Neural cell (in vitro differentiated cells): ENCODE measurements at regions not wholly inside any gene's neighbourhood (a gene's known extent, or its start where the extent isn't known, plus 50 kb on each side); places are given as distances from the start of the nearest gene placed in this dataset.

Source experiments
- H2AFZ ChIP-seq: fragments of 200-600, 300-800 bp; sonication (generic), shearing (Covaris generic); 2 replicates; pipeline ENCODE4 v1.6.0; 2014; ENCODE audit warnings: low read depth, mild to moderate bottlenecking, antibody characterized with exemption, low read length, moderate library complexity
- H3F3A ChIP-seq: fragments of 200-600 bp; shearing (Covaris generic); 2 replicates; pipeline ENCODE4 v1.6.1; 2016; ENCODE audit warnings: mild to moderate bottlenecking, moderate library complexity, mixed read lengths, antibody characterized with exemption, low read length; ENCODE audit not compliant: insufficient read depth, poor library complexity, severe bottlenecking
- H3K27ac ChIP-seq: fragments of 200-600, 300-800 bp; sonication (generic), shearing (Covaris generic); 2 replicates; pipeline ENCODE4 v1.5.1; 2014; ENCODE audit warnings: mild to moderate bottlenecking, low read length, moderate library complexity
- H3K27me3 ChIP-seq: fragments of 300-800, 200-600 bp; sonication (generic), shearing (Covaris generic); 2 replicates; pipeline ENCODE4 v1.6.0; 2014; ENCODE audit warnings: mild to moderate bottlenecking, low read depth, low read length, moderate library complexity; ENCODE audit not compliant: insufficient read depth
- H3K36me3 ChIP-seq: fragments of 300-800, 200-600 bp; sonication (generic), shearing (Covaris generic); 2 replicates; pipeline ENCODE4 v1.5.1; 2014; ENCODE audit warnings: mild to moderate bottlenecking, antibody characterized with exemption, low read length, moderate library complexity; ENCODE audit not compliant: insufficient read depth
- H3K4me2 ChIP-seq: fragments of 300-800, 200-600 bp; sonication (generic), shearing (Covaris generic); 2 replicates; pipeline ENCODE4 v1.6.0; 2014; ENCODE audit warnings: mild to moderate bottlenecking, low read length
- H3K4me3 ChIP-seq: fragments of 300-800, 200-600 bp; sonication (generic), shearing (Covaris generic); 2 replicates; pipeline ENCODE4 v1.5.1; 2014; ENCODE audit warnings: mild to moderate bottlenecking, low read length, moderate library complexity
- H3K79me2 ChIP-seq: fragments of 200-600 bp; shearing (Covaris generic); replicated peaks from 2 replicates; pipeline ENCODE4 v1.6.0; 2014; ENCODE audit warnings: mild to moderate bottlenecking, low read length, moderate library complexity; ENCODE audit not compliant: insufficient read depth
- H3K9ac ChIP-seq: fragments of 300-800, 200-600 bp; sonication (generic), shearing (Covaris generic); 2 replicates; pipeline ENCODE4 v1.6.1; 2016; ENCODE audit warnings: mild to moderate bottlenecking, low read length, mixed read lengths
- H3K9me2 ChIP-seq: fragments of 200-600 bp; shearing (Covaris generic); 2 replicates; pipeline ENCODE4 v1.6.1; 2016; ENCODE audit warnings: mild to moderate bottlenecking, low read length, mixed read lengths; ENCODE audit not compliant: insufficient read depth
- H3K9me3 ChIP-seq: fragments of 200-600, 300-800 bp; sonication (generic), shearing (Covaris generic); 2 replicates; pipeline ENCODE4 v1.6.1; 2016; ENCODE audit warnings: mild to moderate bottlenecking, mixed run types, low read length, moderate library complexity, mixed read lengths
- H4K20me1 ChIP-seq: fragments of 200-600 bp; shearing (Covaris generic); 2 replicates; pipeline ENCODE4 v1.6.1; 2016; ENCODE audit warnings: mild to moderate bottlenecking, mixed run types; ENCODE audit not compliant: insufficient read depth
- EP300 ChIP-seq: fragments of 450-650 bp; conservative IDR thresholded peaks from 2 replicates; pipeline ENCODE4 v1.6.1; 2014; ENCODE audit warnings: antibody characterized with exemption, mild to moderate bottlenecking, moderate library complexity; ENCODE audit not compliant: poor library complexity, severe bottlenecking
- EZH2 ChIP-seq: fragments of 200-600, 300-800 bp; shearing (Covaris generic), sonication (generic); IDR thresholded peaks from 2 replicates; pipeline ENCODE4 v1.6.1; 2014; ENCODE audit warnings: antibody characterized with exemption, low read length, borderline replicate concordance, mild to moderate bottlenecking; ENCODE audit not compliant: insufficient read depth, poor library complexity, severe bottlenecking
- MXI1 ChIP-seq: fragments of 450-650 bp; conservative IDR thresholded peaks from 2 replicates; pipeline ENCODE4 v1.6.1; 2014; ENCODE audit warnings: antibody characterized with exemption, mild to moderate bottlenecking; ENCODE audit not compliant: poor library complexity, severe bottlenecking
- POLR2AphosphoS5 ChIP-seq: IDR thresholded peaks from 2 replicates; pipeline ENCODE4 v1.6.1; 2012
- RAD21 ChIP-seq: fragments of 450-650 bp; conservative IDR thresholded peaks from 2 replicates; pipeline ENCODE4 v1.6.1; 2014; ENCODE audit warnings: antibody characterized with exemption, mild to moderate bottlenecking, moderate library complexity
- SMC3 ChIP-seq: fragments of 450-650 bp; conservative IDR thresholded peaks from 2 replicates; pipeline ENCODE4 v1.6.1; 2014; ENCODE audit warnings: antibody characterized with exemption, mild to moderate bottlenecking, moderate library complexity; ENCODE audit not compliant: poor library complexity
- TAF1 ChIP-seq: IDR thresholded peaks from 2 replicates; pipeline ENCODE4 v1.6.1; 2012; ENCODE audit warnings: low read depth
- TF ChIP-seq, protein P1 (sequence below): IDR thresholded peaks from 2 replicates; pipeline ENCODE4 v1.6.1; 2012; ENCODE audit warnings: borderline replicate concordance
- TF ChIP-seq, protein P2 (sequence below): fragments of 450-650 bp; IDR thresholded peaks from 2 replicates; pipeline ENCODE4 v1.5.1; 2014; ENCODE audit warnings: antibody characterized with exemption, mild to moderate bottlenecking, moderate library complexity; ENCODE audit not compliant: poor library complexity, severe bottlenecking

DNA sequence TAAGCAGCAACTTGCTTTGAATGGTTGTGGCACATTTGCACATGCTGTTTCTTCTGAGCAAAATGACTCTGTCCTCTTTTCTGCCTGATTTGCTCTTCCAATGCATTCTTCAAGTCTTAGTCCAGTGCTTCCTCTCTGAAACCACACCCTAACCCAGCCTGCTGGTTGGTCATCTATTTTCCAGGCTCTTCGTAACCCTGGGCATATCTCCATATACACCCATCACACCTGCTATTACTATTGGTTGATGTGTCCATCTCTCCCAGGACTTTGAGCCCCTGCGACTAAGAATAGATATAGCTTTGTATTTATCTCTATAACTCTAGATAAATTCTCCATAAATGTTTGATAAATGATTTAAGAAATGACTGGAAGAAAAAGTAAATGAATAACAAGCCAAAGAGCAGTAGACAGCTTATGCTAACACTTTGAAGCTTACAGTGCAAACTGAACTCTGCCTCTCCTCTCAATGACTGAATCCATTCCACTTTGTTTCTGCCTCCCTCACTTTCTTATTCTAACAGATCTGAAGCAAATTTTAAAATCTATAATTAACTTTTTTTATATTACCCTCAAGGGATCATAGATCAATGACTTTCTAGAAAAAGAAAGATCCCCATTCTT lies 59.7 kb upstream of the NT5E start:
- no peak overlapping the region for H2AFZ ChIP-seq

DNA sequence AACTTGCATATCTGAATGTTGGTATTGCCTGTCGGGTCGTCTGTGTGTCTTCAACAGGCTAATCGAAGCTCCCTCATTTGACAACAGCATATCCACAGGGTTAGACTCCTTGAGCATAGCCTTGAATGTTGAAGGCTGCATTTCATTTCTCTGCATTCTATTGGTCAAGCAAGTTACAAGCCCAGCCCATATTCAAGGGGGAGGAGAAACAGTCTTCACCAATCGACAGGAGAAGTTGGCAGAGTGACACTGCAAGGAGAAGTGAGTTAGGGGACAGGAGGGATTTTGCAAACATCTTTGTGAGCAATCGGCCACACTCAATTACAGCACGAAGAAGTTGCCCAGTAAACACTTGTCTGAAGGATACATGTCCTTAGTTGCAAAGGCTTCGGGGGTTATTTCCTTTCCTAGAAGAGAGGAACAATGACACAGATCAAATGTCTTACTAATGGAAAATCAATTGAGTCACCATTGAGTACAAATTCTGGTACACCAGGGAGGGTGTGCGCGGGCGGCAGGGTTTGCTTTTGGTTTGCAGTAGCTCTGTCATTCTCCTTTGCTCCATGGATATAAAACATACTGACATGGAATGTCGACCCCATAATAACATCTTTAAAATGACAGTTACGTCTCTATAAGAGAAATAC lies 60.6 kb upstream of the NT5E start:
- no peaks in the 10 kb centered on the region for H3K27me3 ChIP-seq
- no peak overlapping the region for H2AFZ ChIP-seq
- H3K4me2 ChIP-seq = no peak overlapping the region
- TF ChIP-seq POLR2AphosphoS5 = no peak
- TF ChIP-seq EZH2 = no peak
- no peak for TF ChIP-seq TAF1
- TF ChIP-seq, protein P1, sequence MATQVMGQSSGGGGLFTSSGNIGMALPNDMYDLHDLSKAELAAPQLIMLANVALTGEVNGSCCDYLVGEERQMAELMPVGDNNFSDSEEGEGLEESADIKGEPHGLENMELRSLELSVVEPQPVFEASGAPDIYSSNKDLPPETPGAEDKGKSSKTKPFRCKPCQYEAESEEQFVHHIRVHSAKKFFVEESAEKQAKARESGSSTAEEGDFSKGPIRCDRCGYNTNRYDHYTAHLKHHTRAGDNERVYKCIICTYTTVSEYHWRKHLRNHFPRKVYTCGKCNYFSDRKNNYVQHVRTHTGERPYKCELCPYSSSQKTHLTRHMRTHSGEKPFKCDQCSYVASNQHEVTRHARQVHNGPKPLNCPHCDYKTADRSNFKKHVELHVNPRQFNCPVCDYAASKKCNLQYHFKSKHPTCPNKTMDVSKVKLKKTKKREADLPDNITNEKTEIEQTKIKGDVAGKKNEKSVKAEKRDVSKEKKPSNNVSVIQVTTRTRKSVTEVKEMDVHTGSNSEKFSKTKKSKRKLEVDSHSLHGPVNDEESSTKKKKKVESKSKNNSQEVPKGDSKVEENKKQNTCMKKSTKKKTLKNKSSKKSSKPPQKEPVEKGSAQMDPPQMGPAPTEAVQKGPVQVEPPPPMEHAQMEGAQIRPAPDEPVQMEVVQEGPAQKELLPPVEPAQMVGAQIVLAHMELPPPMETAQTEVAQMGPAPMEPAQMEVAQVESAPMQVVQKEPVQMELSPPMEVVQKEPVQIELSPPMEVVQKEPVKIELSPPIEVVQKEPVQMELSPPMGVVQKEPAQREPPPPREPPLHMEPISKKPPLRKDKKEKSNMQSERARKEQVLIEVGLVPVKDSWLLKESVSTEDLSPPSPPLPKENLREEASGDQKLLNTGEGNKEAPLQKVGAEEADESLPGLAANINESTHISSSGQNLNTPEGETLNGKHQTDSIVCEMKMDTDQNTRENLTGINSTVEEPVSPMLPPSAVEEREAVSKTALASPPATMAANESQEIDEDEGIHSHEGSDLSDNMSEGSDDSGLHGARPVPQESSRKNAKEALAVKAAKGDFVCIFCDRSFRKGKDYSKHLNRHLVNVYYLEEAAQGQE = no peak
- TF ChIP-seq, protein P2, sequence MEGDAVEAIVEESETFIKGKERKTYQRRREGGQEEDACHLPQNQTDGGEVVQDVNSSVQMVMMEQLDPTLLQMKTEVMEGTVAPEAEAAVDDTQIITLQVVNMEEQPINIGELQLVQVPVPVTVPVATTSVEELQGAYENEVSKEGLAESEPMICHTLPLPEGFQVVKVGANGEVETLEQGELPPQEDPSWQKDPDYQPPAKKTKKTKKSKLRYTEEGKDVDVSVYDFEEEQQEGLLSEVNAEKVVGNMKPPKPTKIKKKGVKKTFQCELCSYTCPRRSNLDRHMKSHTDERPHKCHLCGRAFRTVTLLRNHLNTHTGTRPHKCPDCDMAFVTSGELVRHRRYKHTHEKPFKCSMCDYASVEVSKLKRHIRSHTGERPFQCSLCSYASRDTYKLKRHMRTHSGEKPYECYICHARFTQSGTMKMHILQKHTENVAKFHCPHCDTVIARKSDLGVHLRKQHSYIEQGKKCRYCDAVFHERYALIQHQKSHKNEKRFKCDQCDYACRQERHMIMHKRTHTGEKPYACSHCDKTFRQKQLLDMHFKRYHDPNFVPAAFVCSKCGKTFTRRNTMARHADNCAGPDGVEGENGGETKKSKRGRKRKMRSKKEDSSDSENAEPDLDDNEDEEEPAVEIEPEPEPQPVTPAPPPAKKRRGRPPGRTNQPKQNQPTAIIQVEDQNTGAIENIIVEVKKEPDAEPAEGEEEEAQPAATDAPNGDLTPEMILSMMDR = no peak
- TF ChIP-seq MXI1 = no peak
- no peak for TF ChIP-seq EP300
- TF ChIP-seq RAD21 = no peak
- no peak for TF ChIP-seq SMC3
- no peaks in the 10 kb centered on the region for H3F3A ChIP-seq
- H3K9me2 ChIP-seq = no peaks in the 10 kb centered on the region
- no peaks in the 10 kb centered on the region for H3K36me3 ChIP-seq
- no peaks in the 10 kb centered on the region for H3K79me2 ChIP-seq
- H3K9ac ChIP-seq = no peak overlapping the region
- no peak overlapping the region for H3K27ac ChIP-seq
- no peaks in the 10 kb centered on the region for H4K20me1 ChIP-seq
- H3K4me3 ChIP-seq = no peak overlapping the region
- no peaks in the 10 kb centered on the region for H3K9me3 ChIP-seq

More for the DNA sequence above, 59.7 kb upstream of the NT5E start:
- H3K9me2 ChIP-seq = no peaks in the 10 kb centered on the region
- no peak overlapping the region for H3K4me2 ChIP-seq
- no peaks in the 10 kb centered on the region for H3K36me3 ChIP-seq
- no peaks in the 10 kb centered on the region for H3K27me3 ChIP-seq
- H3K27ac ChIP-seq = no peak overlapping the region
- H3K79me2 ChIP-seq = no peaks in the 10 kb centered on the region
- TF ChIP-seq EP300 (no peak), TAF1 (no peak), MXI1 (no peak), POLR2AphosphoS5 (no peak), RAD21 (no peak), EZH2 (no peak), SMC3 (no peak)
- TF ChIP-seq, protein P1 = no peak
- TF ChIP-seq, protein P2 = no peak
- H3K4me3 ChIP-seq = no peak overlapping the region
- H4K20me1 ChIP-seq = no peaks in the 10 kb centered on the region
- H3K9ac ChIP-seq = no peak overlapping the region
- H3F3A ChIP-seq = no peaks in the 10 kb centered on the region
- H3K9me3 ChIP-seq = no peaks in the 10 kb centered on the region
